HEK293 (cell line): ENCODE measurements at regions not wholly inside any gene's neighbourhood (a gene's known extent, or its start where the extent isn't known, plus 50 kb on each side); places are given as distances from the start of the nearest gene placed in this dataset.

ENCODE experiments used
- CTCF ChIA-PET: fragments of 350-600 bp; formaldehyde crosslinking; extraction: SDS; loops from one replicate; lab custom pipeline; 2021; ENCODE audit warnings: antibody characterized with exemption; lab: Yijun Ruan, JAX
- POLR2A ChIA-PET: fragments of 300-600 bp; formaldehyde crosslinking; extraction: SDS; loops from one replicate; lab custom pipeline; 2020; ENCODE audit warnings: antibody characterized with exemption, inconsistent platforms; lab: Yijun Ruan, JAX
- H3K27ac ChIP-seq: fragments of 200-500 bp; sonication (Bioruptor generic); 2 replicates; pipeline ENCODE4 v1.5.1; 2014; ENCODE audit warnings: low read depth, low read length, control low read depth, inconsistent platforms; ENCODE audit errors: extremely low read depth
- H3K36me3 ChIP-seq, 2 experiments: fragments of 200-500 bp in 1 of 2; sonication (Bioruptor generic) in 1 of 2; 1 replicate in 1 of 2; 2 replicates in 1 of 2; pipeline ENCODE4 v1.5.1; 2014 to 2017; ENCODE audit warnings: inconsistent platforms in 2 of 2, low read length in 2 of 2; ENCODE audit not compliant: control insufficient read depth in 2 of 2, insufficient read depth in 1 of 2
- H3K4me1 ChIP-seq: fragments of 200-500 bp; sonication (Bioruptor generic); 2 replicates; pipeline ENCODE4 v1.5.1; 2014; ENCODE audit warnings: mild to moderate bottlenecking, low read length, inconsistent platforms; ENCODE audit not compliant: control insufficient read depth, insufficient read depth
- H3K4me3 ChIP-seq: 2 replicates; pipeline ENCODE4 v1.5.1; 2011; ENCODE audit warnings: low read depth, mild to moderate bottlenecking, control low read depth, low read length, moderate library complexity
- H3K9me3 ChIP-seq: fragments of 200-500 bp; sonication (Bioruptor generic); 2 replicates; pipeline ENCODE4 v1.5.1; 2014; ENCODE audit warnings: low read depth, low read length, inconsistent platforms; ENCODE audit not compliant: control insufficient read depth, insufficient read depth
- GLI4 ChIP-seq: fragments of 450-650 bp; formaldehyde crosslinking; IDR thresholded peaks from 2 replicates; pipeline ENCODE4 v1.5.1; 2016; ENCODE audit warnings: missing biosample characterization, missing genetic modification characterization
- HOXC10 ChIP-seq: sonication (generic); formaldehyde crosslinking; IDR thresholded peaks from 2 replicates; pipeline ENCODE4 v1.8.1; 2023; ENCODE audit warnings: mild to moderate bottlenecking, missing genetic modification reagents
- MYNN ChIP-seq: fragments of 450-650 bp; formaldehyde crosslinking; IDR thresholded peaks from 2 replicates; pipeline ENCODE4 v1.5.1; 2016; ENCODE audit warnings: missing biosample characterization, missing genetic modification characterization, borderline replicate concordance
- MZF1 ChIP-seq: fragments of 450-650 bp; formaldehyde crosslinking; IDR thresholded peaks from 2 replicates; pipeline ENCODE4 v1.5.1; 2017; ENCODE audit warnings: missing biosample characterization, missing genetic modification characterization, borderline replicate concordance
- PRDM1 ChIP-seq: fragments of 450-650 bp; formaldehyde crosslinking; IDR thresholded peaks from 2 replicates; pipeline ENCODE4; 2016; ENCODE audit warnings: missing biosample characterization, missing genetic modification characterization
- RBAK ChIP-seq: fragments of 450-650 bp; formaldehyde crosslinking; IDR thresholded peaks from 2 replicates; pipeline ENCODE4 v1.5.1; 2016; ENCODE audit warnings: missing biosample characterization, missing genetic modification characterization
- ZBTB48 ChIP-seq: fragments of 450-650 bp; formaldehyde crosslinking; IDR thresholded peaks from 2 replicates; pipeline ENCODE4 v1.5.1; 2016; ENCODE audit warnings: missing biosample characterization, missing genetic modification characterization
- ZNF10 ChIP-seq: fragments of 450-650 bp; formaldehyde crosslinking; IDR thresholded peaks from 2 replicates; pipeline ENCODE4 v1.5.1; 2017; ENCODE audit warnings: missing biosample characterization, missing genetic modification characterization
- ZNF354C ChIP-seq: fragments of 450-650 bp; formaldehyde crosslinking; IDR thresholded peaks from 2 replicates; pipeline ENCODE4 v1.5.1; 2016; ENCODE audit warnings: missing biosample characterization, missing genetic modification characterization, low read depth, borderline replicate concordance
- ZNF624 ChIP-seq: fragments of 450-650 bp; formaldehyde crosslinking; IDR thresholded peaks from 2 replicates; pipeline ENCODE4 v1.5.1; 2017; ENCODE audit warnings: missing biosample characterization, missing genetic modification characterization
- ZNF654 ChIP-seq: fragments of 450-650 bp; formaldehyde crosslinking; IDR thresholded peaks from 2 replicates; pipeline ENCODE4 v1.5.1; 2016; ENCODE audit warnings: low read depth, missing biosample characterization, missing genetic modification characterization
- ZNF701 ChIP-seq: fragments of 450-650 bp; formaldehyde crosslinking; IDR thresholded peaks from 2 replicates; pipeline ENCODE4 v1.5.1; 2016; ENCODE audit warnings: missing biosample characterization, missing genetic modification characterization
- ZNF707 ChIP-seq: fragments of 450-650 bp; formaldehyde crosslinking; IDR thresholded peaks from 2 replicates; pipeline ENCODE4 v1.5.1; 2016; ENCODE audit warnings: missing biosample characterization, missing genetic modification characterization
- ZNF837 ChIP-seq: fragments of 450-650 bp; formaldehyde crosslinking; IDR thresholded peaks from 2 replicates; pipeline ENCODE4 v1.5.1; 2016; ENCODE audit warnings: missing biosample characterization, missing genetic modification characterization
- ZSCAN30 ChIP-seq: fragments of 450-650 bp; IDR thresholded peaks from 2 replicates; pipeline ENCODE4 v1.5.1; 2018; ENCODE audit warnings: missing biosample characterization, mild to moderate bottlenecking, missing genetic modification characterization, moderate library complexity
- ZXDB ChIP-seq: fragments of 450-650 bp; formaldehyde crosslinking; IDR thresholded peaks from 2 replicates; pipeline ENCODE4 v1.5.1; 2016; ENCODE audit warnings: missing biosample characterization, missing genetic modification characterization
- TF ChIP-seq, protein P1 (sequence below): fragments of 450-650 bp; formaldehyde crosslinking; IDR thresholded peaks from 2 replicates; pipeline ENCODE4 v1.5.1; 2016; ENCODE audit warnings: missing biosample characterization, missing genetic modification characterization
- TF ChIP-seq, protein P2 (sequence below): fragments of 450-650 bp; formaldehyde crosslinking; IDR thresholded peaks from 2 replicates; pipeline ENCODE4; 2016; ENCODE audit warnings: missing biosample characterization, missing genetic modification characterization
- TF ChIP-seq, protein P3 (sequence below): fragments of 450-650 bp; formaldehyde crosslinking; conservative IDR thresholded peaks from 2 replicates; pipeline ENCODE4 v1.5.1; 2016; ENCODE audit warnings: low read depth, missing biosample characterization, missing genetic modification characterization
- TF ChIP-seq, protein P4 (sequence below): fragments of 450-650 bp; formaldehyde crosslinking; IDR thresholded peaks from 2 replicates; pipeline ENCODE4 v1.5.1; 2017; ENCODE audit warnings: missing biosample characterization, mild to moderate bottlenecking, missing genetic modification characterization, moderate library complexity
- TF ChIP-seq, protein P5 (sequence below): fragments of 450-650 bp; formaldehyde crosslinking; optimal IDR thresholded peaks from 2 replicates; pipeline ENCODE3; 2016; ENCODE audit warnings: missing biosample characterization, mild to moderate bottlenecking, missing genetic modification characterization
- TF ChIP-seq, protein P6 (sequence below): fragments of 450-650 bp; formaldehyde crosslinking; IDR thresholded peaks from 2 replicates; pipeline ENCODE4 v1.5.1; 2016; ENCODE audit warnings: missing biosample characterization, missing genetic modification characterization
- TF ChIP-seq, protein P7 (sequence below): fragments of 450-650 bp; formaldehyde crosslinking; IDR thresholded peaks from 2 replicates; pipeline ENCODE4 v1.5.1; 2016; ENCODE audit warnings: missing biosample characterization, missing genetic modification characterization

DNA sequence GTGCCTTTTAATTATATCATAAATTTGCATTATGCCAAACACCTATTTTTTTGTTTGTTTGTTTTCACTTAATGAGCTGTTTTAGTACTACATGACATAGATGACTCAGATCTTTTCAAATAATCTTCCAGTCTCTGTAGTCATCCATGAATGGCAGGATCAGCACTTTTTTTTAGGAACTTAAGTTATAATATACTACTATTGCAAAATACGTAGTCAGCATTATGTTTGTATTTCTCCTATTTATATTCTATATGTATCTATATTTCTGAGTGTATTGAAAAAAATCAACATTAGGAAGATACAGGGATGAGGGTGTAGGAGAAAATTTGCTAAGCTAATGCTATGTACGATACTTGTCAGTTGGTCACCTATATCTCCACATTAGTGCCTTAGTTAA is 773.1 kb upstream of the AGA start (continued):
- TF ChIP-seq, protein P1, sequence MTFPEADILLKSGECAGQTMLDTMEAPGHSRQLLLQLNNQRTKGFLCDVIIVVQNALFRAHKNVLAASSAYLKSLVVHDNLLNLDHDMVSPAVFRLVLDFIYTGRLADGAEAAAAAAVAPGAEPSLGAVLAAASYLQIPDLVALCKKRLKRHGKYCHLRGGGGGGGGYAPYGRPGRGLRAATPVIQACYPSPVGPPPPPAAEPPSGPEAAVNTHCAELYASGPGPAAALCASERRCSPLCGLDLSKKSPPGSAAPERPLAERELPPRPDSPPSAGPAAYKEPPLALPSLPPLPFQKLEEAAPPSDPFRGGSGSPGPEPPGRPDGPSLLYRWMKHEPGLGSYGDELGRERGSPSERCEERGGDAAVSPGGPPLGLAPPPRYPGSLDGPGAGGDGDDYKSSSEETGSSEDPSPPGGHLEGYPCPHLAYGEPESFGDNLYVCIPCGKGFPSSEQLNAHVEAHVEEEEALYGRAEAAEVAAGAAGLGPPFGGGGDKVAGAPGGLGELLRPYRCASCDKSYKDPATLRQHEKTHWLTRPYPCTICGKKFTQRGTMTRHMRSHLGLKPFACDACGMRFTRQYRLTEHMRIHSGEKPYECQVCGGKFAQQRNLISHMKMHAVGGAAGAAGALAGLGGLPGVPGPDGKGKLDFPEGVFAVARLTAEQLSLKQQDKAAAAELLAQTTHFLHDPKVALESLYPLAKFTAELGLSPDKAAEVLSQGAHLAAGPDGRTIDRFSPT (tag by site-specific recombination), result no peak
- TF ChIP-seq ZXDB, result no peak
- TF ChIP-seq, protein P2, sequence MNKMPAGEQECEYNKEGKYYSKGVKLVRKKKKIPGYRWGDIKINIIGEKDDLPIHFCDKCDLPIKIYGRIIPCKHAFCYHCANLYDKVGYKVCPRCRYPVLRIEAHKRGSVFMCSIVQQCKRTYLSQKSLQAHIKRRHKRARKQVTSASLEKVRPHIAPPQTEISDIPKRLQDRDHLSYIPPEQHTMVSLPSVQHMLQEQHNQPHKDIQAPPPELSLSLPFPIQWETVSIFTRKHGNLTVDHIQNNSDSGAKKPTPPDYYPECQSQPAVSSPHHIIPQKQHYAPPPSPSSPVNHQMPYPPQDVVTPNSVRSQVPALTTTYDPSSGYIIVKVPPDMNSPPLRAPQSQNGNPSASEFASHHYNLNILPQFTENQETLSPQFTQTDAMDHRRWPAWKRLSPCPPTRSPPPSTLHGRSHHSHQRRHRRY, result no peak
- no peak for TF ChIP-seq ZNF10
- TF ChIP-seq PRDM1, result no peak
- no peak for TF ChIP-seq ZBTB48
- TF ChIP-seq ZNF707, result no peak

DNA sequence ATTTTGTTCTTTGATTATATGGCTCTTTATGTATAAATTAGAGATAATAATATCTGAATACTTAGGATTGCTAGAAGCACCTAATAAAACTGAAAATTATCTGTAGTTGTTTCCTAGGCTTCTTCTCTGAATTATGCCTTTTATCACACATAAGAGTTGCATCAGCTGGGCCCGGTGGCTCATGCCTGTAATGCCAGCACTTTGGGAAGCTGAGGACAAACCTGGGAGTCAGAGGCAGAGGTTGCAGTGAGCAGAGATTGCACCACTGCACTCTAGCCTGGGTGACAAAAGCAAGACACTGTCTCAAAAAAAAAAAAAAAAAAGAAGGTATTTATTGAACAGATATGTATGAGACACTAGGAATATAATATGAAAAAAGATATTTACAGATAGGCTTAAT is 773.5 kb upstream of the AGA start:
- Histone ChIP-seq H3K36me3 (no peaks in the 10 kb centered on the region), H3K9me3 (no peaks in the 10 kb centered on the region), H3K4me1 (no peaks in the 10 kb centered on the region), H3K4me3 (no peak overlapping the region), H3K27ac (no peak overlapping the region)
- ChIA-PET POLR2A (no interaction called here), CTCF (interaction anchor here (0.7 kb wide), 1 partner anchor 56 kb away, joined by 3 read pairs; no protein-coding TSS in a partner anchor)
- no peak for TF ChIP-seq ZNF354C (tag by site-specific recombination)
- TF ChIP-seq ZNF654 (tag by site-specific recombination), result no peak
- TF ChIP-seq, protein P3, sequence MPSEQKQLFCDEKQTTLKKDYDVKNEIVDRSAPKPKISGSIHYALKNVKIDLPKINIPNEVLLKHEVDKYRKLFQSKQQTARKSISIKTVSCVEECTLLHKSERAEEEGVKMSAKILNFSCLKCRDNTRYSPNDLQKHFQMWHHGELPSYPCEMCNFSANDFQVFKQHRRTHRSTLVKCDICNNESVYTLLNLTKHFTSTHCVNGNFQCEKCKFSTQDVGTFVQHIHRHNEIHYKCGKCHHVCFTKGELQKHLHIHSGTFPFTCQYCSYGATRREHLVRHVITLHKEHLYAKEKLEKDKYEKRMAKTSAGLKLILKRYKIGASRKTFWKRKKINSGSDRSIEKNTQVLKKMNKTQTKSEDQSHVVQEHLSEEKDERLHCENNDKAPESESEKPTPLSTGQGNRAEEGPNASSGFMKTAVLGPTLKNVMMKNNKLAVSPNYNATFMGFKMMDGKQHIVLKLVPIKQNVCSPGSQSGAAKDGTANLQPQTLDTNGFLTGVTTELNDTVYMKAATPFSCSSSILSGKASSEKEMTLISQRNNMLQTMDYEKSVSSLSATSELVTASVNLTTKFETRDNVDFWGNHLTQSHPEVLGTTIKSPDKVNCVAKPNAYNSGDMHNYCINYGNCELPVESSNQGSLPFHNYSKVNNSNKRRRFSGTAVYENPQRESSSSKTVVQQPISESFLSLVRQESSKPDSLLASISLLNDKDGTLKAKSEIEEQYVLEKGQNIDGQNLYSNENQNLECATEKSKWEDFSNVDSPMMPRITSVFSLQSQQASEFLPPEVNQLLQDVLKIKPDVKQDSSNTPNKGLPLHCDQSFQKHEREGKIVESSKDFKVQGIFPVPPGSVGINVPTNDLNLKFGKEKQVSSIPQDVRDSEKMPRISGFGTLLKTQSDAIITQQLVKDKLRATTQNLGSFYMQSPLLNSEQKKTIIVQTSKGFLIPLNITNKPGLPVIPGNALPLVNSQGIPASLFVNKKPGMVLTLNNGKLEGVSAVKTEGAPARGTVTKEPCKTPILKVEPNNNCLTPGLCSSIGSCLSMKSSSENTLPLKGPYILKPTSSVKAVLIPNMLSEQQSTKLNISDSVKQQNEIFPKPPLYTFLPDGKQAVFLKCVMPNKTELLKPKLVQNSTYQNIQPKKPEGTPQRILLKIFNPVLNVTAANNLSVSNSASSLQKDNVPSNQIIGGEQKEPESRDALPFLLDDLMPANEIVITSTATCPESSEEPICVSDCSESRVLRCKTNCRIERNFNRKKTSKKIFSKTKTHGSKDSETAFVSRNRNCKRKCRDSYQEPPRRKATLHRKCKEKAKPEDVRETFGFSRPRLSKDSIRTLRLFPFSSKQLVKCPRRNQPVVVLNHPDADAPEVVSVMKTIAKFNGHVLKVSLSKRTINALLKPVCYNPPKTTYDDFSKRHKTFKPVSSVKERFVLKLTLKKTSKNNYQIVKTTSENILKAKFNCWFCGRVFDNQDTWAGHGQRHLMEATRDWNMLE (tag by site-specific recombination), result no peak
- TF ChIP-seq HOXC10 (CRISPR knock-in tag), result no peak
- TF ChIP-seq, protein P4, sequence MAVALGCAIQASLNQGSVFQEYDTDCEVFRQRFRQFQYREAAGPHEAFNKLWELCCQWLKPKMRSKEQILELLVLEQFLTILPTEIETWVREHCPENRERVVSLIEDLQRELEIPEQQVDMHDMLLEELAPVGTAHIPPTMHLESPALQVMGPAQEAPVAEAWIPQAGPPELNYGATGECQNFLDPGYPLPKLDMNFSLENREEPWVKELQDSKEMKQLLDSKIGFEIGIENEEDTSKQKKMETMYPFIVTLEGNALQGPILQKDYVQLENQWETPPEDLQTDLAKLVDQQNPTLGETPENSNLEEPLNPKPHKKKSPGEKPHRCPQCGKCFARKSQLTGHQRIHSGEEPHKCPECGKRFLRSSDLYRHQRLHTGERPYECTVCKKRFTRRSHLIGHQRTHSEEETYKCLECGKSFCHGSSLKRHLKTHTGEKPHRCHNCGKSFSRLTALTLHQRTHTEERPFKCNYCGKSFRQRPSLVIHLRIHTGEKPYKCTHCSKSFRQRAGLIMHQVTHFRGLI (tag by site-specific recombination), result no peak
- no peak for TF ChIP-seq ZSCAN30 (tag by site-specific recombination)
- TF ChIP-seq, protein P5, sequence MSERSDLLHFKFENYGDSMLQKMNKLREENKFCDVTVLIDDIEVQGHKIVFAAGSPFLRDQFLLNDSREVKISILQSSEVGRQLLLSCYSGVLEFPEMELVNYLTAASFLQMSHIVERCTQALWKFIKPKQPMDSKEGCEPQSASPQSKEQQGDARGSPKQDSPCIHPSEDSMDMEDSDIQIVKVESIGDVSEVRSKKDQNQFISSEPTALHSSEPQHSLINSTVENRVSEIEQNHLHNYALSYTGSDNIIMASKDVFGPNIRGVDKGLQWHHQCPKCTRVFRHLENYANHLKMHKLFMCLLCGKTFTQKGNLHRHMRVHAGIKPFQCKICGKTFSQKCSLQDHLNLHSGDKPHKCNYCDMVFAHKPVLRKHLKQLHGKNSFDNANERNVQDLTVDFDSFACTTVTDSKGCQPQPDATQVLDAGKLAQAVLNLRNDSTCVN (tag by site-specific recombination), result no peak
- TF ChIP-seq RBAK (tag by site-specific recombination), result no peak
- TF ChIP-seq MZF1 (tag by site-specific recombination), result no peak
- TF ChIP-seq MYNN (tag by site-specific recombination), result no peak
- TF ChIP-seq GLI4 (tag by site-specific recombination), result no peak
- TF ChIP-seq, protein P6, sequence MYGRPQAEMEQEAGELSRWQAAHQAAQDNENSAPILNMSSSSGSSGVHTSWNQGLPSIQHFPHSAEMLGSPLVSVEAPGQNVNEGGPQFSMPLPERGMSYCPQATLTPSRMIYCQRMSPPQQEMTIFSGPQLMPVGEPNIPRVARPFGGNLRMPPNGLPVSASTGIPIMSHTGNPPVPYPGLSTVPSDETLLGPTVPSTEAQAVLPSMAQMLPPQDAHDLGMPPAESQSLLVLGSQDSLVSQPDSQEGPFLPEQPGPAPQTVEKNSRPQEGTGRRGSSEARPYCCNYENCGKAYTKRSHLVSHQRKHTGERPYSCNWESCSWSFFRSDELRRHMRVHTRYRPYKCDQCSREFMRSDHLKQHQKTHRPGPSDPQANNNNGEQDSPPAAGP (tag by site-specific recombination), result no peak
- no peak for TF ChIP-seq ZNF624 (tag by site-specific recombination)
- TF ChIP-seq ZNF701 (tag by site-specific recombination), result no peak
- TF ChIP-seq, protein P7, sequence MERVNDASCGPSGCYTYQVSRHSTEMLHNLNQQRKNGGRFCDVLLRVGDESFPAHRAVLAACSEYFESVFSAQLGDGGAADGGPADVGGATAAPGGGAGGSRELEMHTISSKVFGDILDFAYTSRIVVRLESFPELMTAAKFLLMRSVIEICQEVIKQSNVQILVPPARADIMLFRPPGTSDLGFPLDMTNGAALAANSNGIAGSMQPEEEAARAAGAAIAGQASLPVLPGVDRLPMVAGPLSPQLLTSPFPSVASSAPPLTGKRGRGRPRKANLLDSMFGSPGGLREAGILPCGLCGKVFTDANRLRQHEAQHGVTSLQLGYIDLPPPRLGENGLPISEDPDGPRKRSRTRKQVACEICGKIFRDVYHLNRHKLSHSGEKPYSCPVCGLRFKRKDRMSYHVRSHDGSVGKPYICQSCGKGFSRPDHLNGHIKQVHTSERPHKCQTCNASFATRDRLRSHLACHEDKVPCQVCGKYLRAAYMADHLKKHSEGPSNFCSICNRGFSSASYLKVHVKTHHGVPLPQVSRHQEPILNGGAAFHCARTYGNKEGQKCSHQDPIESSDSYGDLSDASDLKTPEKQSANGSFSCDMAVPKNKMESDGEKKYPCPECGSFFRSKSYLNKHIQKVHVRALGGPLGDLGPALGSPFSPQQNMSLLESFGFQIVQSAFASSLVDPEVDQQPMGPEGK (tag by site-specific recombination), result no peak
- TF ChIP-seq ZNF837 (tag by site-specific recombination), result no peak
